Karpas-422 (cell line): ENCODE measurements at regions not wholly inside any gene's neighbourhood (a gene's known extent, or its start where the extent isn't known, plus 50 kb on each side); places are given as distances from the start of the nearest gene placed in this dataset.

ENCODE experiments used
- DNase-seq: peaks from one replicate; pipeline ENCODE4 v3.0.0-alpha.2; 2015
- H2AFZ ChIP-seq: fragments of 200-600 bp; sonication (generic); 2 replicates; pipeline ENCODE4 v1.6.1; 2014; ENCODE audit warnings: antibody characterized with exemption, low read length, mixed read lengths
- H3K27ac ChIP-seq: fragments of 200-600 bp; sonication (generic); 2 replicates; pipeline ENCODE4 v1.5.1; 2014; ENCODE audit warnings: mild to moderate bottlenecking, low read length, moderate library complexity
- H3K27me3 ChIP-seq: fragments of 200-600 bp; sonication (generic); 2 replicates; pipeline ENCODE4 v1.6.1; 2014; ENCODE audit warnings: low read length, mixed read lengths
- H3K36me3 ChIP-seq: fragments of 200-600 bp; sonication (generic); 2 replicates; pipeline ENCODE4 v1.6.1; 2014; ENCODE audit warnings: low read length, mixed read lengths; ENCODE audit not compliant: insufficient read depth
- H3K4me1 ChIP-seq: fragments of 200-600 bp; sonication (generic); 2 replicates; pipeline ENCODE4 v1.6.1; 2014; ENCODE audit warnings: mild to moderate bottlenecking, low read length, mixed read lengths
- H3K4me2 ChIP-seq: fragments of 200-600 bp; sonication (generic); 2 replicates; pipeline ENCODE4 v1.6.1; 2014; ENCODE audit warnings: low read length, low read depth, mild to moderate bottlenecking; ENCODE audit not compliant: poor library complexity, severe bottlenecking
- H3K4me3 ChIP-seq: fragments of 200-600 bp; sonication (generic); 2 replicates; pipeline ENCODE4 v1.5.1; 2014; ENCODE audit warnings: mild to moderate bottlenecking, antibody characterized with exemption, low read length, mixed read lengths
- H3K79me2 ChIP-seq: fragments of 200-600 bp; sonication (generic); 2 replicates; pipeline ENCODE4 v1.6.1; 2014; ENCODE audit warnings: mild to moderate bottlenecking, low read length, mixed read lengths
- H3K9ac ChIP-seq: fragments of 200-600 bp; sonication (generic); 2 replicates; pipeline ENCODE4 v1.6.0; 2014; ENCODE audit warnings: low read length
- H3K9me2 ChIP-seq: fragments of 200-600 bp; sonication (generic), shearing (Covaris generic); replicated peaks from 2 replicates; pipeline ENCODE4 v1.6.0; 2014; ENCODE audit warnings: mild to moderate bottlenecking, low read length, moderate library complexity; ENCODE audit not compliant: insufficient read depth
- H3K9me3 ChIP-seq: fragments of 300-700, 200-600 bp; sonication (generic); 2 replicates; pipeline ENCODE4 v1.6.1; 2014; ENCODE audit warnings: low read length, mixed read lengths
- H4K20me1 ChIP-seq: fragments of 200-600 bp; sonication (generic); 2 replicates; pipeline ENCODE4 v1.6.1; 2014; ENCODE audit warnings: mild to moderate bottlenecking, antibody characterized with exemption, low read length, low read depth; ENCODE audit not compliant: insufficient read depth

DNA sequence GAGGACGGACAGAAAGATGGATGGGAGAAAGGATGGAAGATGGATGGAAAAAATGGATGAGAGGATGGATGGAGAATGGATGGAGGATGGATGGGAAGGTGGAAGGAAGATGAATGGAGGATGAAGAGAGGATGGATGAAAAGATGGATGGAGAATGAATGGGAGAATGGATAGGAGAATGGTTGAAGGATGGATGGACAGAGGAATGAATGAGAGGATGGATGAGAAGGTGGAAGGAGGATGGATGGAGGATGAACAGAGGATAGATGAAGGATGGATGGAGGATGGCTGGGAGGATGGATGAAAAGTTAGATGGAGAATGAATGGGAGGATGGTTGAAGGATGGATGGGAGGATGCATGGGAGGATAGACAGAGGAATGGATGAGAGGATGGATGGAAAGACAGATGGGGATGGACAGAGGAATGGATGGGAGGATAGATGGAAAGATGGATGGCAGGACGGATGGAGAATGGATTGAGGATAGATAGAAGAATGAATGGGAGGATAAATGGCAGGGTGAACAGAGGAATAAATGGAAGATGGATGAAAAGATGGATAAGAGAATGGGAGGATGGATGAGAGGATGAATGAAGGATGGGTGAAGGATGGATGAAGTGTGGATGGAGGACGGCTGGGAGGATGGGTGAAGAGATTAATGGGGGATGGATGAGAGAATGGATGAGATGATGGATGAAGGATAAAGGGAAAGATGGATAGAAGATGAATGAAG, 217.7 kb upstream of the IER5L start:
- Histone ChIP-seq H3K4me2 (no peak overlapping the region), H3K9me2 (0 out of 2 replicates have a peak, but pooled peaks cover 5% of the 10 kb centered on the region), H3K36me3 (no peaks in the 10 kb centered on the region), H2AFZ (no peak overlapping the region), H3K27me3 (no peaks in the 10 kb centered on the region), H3K27ac (no peak overlapping the region), H3K4me1 (peaks cover 9% of the 10 kb centered on the region), H3K9me3 (no peaks in the 10 kb centered on the region), H3K4me3 (no peak overlapping the region), H3K9ac (no peak overlapping the region), H3K79me2 (no peaks in the 10 kb centered on the region), H4K20me1 (no peaks in the 10 kb centered on the region)
- DNase-seq, result no peak

- no peak overlapping the region for H3K9ac ChIP-seq
- H3K9me3 ChIP-seq, result no peaks in the 10 kb centered on the region
- H3K4me3 ChIP-seq, result no peak overlapping the region
- H3K4me2 ChIP-seq, result no peak overlapping the region
- H4K20me1 ChIP-seq, result no peaks in the 10 kb centered on the region
- H3K27ac ChIP-seq, result no peak overlapping the region
- H3K36me3 ChIP-seq, result no peaks in the 10 kb centered on the region
- DNase-seq, result no peak
- H3K4me1 ChIP-seq, result peaks cover 9% of the 10 kb centered on the region
- H3K9me2 ChIP-seq, result 0 out of 2 replicates have a peak, but pooled peaks cover 5% of the 10 kb centered on the region
- no peak overlapping the region for H2AFZ ChIP-seq
- H3K79me2 ChIP-seq, result no peaks in the 10 kb centered on the region
- no peaks in the 10 kb centered on the region for H3K27me3 ChIP-seq
Observed at GRCh38 chr9:129394886-129395279, 216.8 kb upstream of the IER5L start.

GRCh38 chr9:129394061-129394885, 216.2 kb upstream of the IER5L start:
- Histone ChIP-seq H3K9ac (no peak overlapping the region), H3K4me1 (peaks cover 9% of the 10 kb centered on the region), H3K36me3 (no peaks in the 10 kb centered on the region), H3K9me2 (0 out of 2 replicates have a peak, but pooled peaks cover 5% of the 10 kb centered on the region), H3K79me2 (no peaks in the 10 kb centered on the region), H2AFZ (no peak overlapping the region), H3K4me2 (no peak overlapping the region), H3K27ac (no peak overlapping the region), H3K27me3 (no peaks in the 10 kb centered on the region), H4K20me1 (no peaks in the 10 kb centered on the region), H3K4me3 (no peak overlapping the region), H3K9me3 (no peaks in the 10 kb centered on the region)
- peak; percentile 71 for DNase-seq

DNA sequence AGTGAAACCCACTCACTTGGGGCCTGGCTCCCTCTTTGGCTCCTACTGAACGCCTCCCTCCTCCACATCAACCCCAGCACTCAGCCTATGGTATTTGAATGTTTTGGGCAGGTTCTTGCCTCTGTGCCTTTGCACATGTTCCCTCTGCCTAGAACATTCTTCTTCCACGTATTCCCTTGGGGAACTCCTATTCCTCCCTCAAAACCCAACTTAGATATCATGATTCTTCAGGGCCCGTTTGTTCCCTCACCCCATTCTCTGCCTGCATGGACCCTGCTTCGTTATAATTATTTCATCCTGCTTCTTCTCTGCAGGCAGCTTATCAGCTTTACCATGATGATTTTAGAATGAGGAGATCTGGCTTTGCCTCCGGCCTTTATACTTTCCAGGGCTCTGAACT, 215.0 kb upstream of the IER5L start:
- 0 out of 2 replicates have a peak, but pooled peaks cover 5% of the 10 kb centered on the region for H3K9me2 ChIP-seq
- no peak overlapping the region for H3K4me2 ChIP-seq
- DNase-seq, result no peak
- peaks cover 9% of the 10 kb centered on the region for H3K4me1 ChIP-seq
- H3K4me3 ChIP-seq, result no peak overlapping the region
- no peaks in the 10 kb centered on the region for H3K79me2 ChIP-seq
- no peaks in the 10 kb centered on the region for H4K20me1 ChIP-seq
- no peaks in the 10 kb centered on the region for H3K9me3 ChIP-seq
- H3K36me3 ChIP-seq, result no peaks in the 10 kb centered on the region
- no peak overlapping the region for H3K9ac ChIP-seq
- no peaks in the 10 kb centered on the region for H3K27me3 ChIP-seq
- no peak overlapping the region for H2AFZ ChIP-seq
- H3K27ac ChIP-seq, result no peak overlapping the region

DNA sequence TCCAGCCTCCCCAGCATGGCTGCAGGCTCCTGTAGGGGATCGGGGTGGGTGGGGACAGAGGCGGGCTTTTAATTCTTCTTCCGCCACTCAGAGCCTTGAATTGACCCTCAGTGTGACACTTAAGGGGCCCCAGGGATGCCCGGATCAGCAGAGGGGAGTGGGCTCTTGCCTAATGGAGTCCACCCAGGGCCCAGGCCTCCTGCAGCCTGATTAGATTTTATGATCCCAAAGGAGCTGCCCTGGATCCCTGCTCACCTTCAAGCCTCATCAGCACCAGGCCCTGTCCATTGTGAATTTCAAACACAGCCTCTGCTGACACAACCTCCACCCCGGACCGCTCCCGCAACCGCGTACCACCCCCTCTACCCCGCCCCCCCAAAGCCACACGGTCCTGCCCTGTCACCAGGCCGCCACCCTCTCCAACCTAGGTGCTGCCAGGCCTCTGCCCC, 214.1 kb upstream of the IER5L start:
- Histone ChIP-seq H3K9me2 (0 out of 2 replicates have a peak, but pooled peaks cover 5% of the 10 kb centered on the region), H3K27me3 (no peaks in the 10 kb centered on the region), H3K36me3 (no peaks in the 10 kb centered on the region), H3K4me2 (no peak overlapping the region), H4K20me1 (no peaks in the 10 kb centered on the region), H3K79me2 (no peaks in the 10 kb centered on the region), H3K4me3 (no peak overlapping the region), H3K9ac (no peak overlapping the region), H3K9me3 (no peaks in the 10 kb centered on the region), H3K27ac (no peak overlapping the region), H2AFZ (no peak overlapping the region), H3K4me1 (peaks cover 9% of the 10 kb centered on the region)
- DNase-seq, result no peak

DNA sequence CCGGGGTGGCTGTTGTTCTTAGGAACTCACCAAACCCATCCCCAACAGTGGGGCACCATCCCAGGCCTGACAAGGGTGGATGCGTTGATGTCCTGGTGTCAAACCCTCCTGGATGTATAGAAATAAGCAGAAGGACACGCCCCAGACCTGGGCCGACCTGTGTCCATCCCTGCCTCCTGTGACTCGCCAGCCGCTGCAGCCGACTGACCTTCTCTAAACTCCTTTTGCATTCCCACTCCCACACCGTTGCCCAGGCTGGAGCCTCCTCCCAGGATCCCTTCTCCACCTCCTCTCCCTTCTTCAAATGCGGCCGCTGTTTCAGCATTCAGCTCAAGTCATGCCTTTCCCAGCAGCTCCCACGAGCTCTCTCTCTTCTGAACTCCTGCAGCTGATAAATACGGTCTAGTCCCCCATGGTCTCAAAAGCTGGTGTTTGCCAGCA, 213.2 kb upstream of the IER5L start:
- no peak overlapping the region for H3K27ac ChIP-seq
- no peak for DNase-seq
- no peaks in the 10 kb centered on the region for H3K27me3 ChIP-seq
- H3K4me1 ChIP-seq, result peaks cover 9% of the 10 kb centered on the region
- H3K9me3 ChIP-seq, result no peaks in the 10 kb centered on the region
- H3K4me2 ChIP-seq, result no peak overlapping the region
- no peak overlapping the region for H2AFZ ChIP-seq
- no peaks in the 10 kb centered on the region for H3K36me3 ChIP-seq
- no peak overlapping the region for H3K9ac ChIP-seq
- H3K9me2 ChIP-seq, result no peaks in the 10 kb centered on the region
- H3K79me2 ChIP-seq, result no peaks in the 10 kb centered on the region
- H3K4me3 ChIP-seq, result no peak overlapping the region
- no peaks in the 10 kb centered on the region for H4K20me1 ChIP-seq

DNA sequence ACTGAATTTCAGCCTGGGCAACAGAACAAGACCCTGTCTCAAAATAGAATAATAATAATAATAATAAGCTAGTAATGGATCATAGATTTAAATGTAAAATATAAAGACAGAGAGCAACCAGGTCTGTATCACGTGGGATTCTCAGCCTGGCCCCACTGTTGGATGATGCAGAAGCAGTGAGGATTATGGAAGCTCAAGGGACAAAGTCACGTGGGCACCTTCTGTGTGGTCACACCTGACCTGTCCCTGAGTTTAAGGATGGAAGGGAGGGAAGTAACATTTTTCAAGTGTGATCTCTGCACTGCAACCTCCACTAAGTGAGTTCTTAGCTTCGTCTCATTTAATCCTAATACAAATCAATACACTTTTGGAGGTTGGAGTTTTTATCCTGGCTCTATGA, 212.5 kb upstream of the IER5L start:
- no peak for DNase-seq
- Histone ChIP-seq H3K4me1 (peaks cover 9% of the 10 kb centered on the region), H3K4me3 (no peak overlapping the region), H3K27me3 (no peaks in the 10 kb centered on the region), H3K9me3 (no peaks in the 10 kb centered on the region), H3K4me2 (no peak overlapping the region), H3K9ac (no peak overlapping the region), H3K79me2 (no peaks in the 10 kb centered on the region), H2AFZ (no peak overlapping the region), H3K9me2 (no peaks in the 10 kb centered on the region), H4K20me1 (no peaks in the 10 kb centered on the region), H3K27ac (no peak overlapping the region), H3K36me3 (no peaks in the 10 kb centered on the region)

- Histone ChIP-seq H3K79me2 (no peaks in the 10 kb centered on the region), H3K9me3 (no peaks in the 10 kb centered on the region), H3K4me3 (no peak overlapping the region), H3K27ac (no peak overlapping the region), H3K4me2 (no peak overlapping the region), H3K27me3 (no peaks in the 10 kb centered on the region), H3K9me2 (no peaks in the 10 kb centered on the region), H3K36me3 (no peaks in the 10 kb centered on the region), H4K20me1 (no peaks in the 10 kb centered on the region), H3K4me1 (peaks cover 9% of the 10 kb centered on the region), H2AFZ (no peak overlapping the region), H3K9ac (no peak overlapping the region)
- no peak for DNase-seq
Observed at GRCh38 chr9:129387822-129388221, 209.8 kb upstream of the IER5L start.
